GM20000 (cell line): ENCODE measurements at regions not wholly inside any gene's neighbourhood (a gene's known extent, or its start where the extent isn't known, plus 50 kb on each side); places are given as distances from the start of the nearest gene placed in this dataset.

Experiments used
- DNase-seq: peaks from one replicate; pipeline ENCODE4 v3.0.0; 2012; ENCODE audit warnings: low spot score
- TF ChIP-seq, protein P1 (sequence below): IDR thresholded peaks from 2 replicates; pipeline ENCODE4 v1.5.1; 2012; ENCODE audit warnings: mild to moderate bottlenecking, control low read depth; ENCODE audit errors: extremely low read depth, missing control alignments

- no peak for DNase-seq
- TF ChIP-seq, protein P1, sequence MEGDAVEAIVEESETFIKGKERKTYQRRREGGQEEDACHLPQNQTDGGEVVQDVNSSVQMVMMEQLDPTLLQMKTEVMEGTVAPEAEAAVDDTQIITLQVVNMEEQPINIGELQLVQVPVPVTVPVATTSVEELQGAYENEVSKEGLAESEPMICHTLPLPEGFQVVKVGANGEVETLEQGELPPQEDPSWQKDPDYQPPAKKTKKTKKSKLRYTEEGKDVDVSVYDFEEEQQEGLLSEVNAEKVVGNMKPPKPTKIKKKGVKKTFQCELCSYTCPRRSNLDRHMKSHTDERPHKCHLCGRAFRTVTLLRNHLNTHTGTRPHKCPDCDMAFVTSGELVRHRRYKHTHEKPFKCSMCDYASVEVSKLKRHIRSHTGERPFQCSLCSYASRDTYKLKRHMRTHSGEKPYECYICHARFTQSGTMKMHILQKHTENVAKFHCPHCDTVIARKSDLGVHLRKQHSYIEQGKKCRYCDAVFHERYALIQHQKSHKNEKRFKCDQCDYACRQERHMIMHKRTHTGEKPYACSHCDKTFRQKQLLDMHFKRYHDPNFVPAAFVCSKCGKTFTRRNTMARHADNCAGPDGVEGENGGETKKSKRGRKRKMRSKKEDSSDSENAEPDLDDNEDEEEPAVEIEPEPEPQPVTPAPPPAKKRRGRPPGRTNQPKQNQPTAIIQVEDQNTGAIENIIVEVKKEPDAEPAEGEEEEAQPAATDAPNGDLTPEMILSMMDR = no peak
Observed at GRCh38 chr12:85507456-85507855, 227.4 kb downstream of the ALX1 start.

DNA sequence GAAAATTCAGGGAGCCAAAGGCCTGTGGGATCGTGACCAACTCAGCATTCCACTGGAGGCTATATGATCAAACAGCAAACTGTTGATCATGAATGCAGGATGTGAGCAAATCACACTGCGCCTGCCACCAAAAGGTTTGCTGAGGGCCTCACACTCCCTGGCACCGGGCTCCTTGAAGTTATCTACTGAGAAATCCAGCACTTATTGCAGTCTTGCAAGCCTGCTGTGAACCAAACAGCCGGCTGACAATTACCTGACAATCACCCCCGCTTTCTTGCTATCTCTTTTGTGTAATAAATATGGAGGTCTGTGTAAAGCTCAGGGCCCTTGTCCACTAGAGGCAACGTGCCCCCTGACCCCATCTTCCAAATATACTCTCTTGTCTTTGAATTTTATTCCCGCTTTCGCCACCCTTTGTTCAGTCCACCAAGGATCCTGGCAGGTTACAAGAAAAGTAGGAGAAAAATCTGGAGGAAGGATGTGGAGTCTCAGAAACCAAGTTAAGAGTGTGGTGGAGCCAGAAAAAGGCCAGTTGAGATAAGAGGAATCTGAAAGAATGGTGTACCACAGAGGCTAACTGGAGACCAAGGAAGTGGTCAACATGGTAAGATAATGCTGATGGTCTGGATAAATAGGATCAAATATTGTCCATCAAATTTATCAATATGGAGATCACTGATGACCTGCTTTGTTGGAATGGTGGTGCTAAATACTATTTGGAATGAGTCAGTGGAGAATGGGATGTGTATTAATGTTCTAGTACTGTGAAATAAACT is 229.2 kb downstream of the ALX1 start:
- no peak for DNase-seq
- TF ChIP-seq, protein P1 = no peak

GRCh38 chr12:85509857-85510256 is 229.8 kb downstream of the ALX1 start:
- TF ChIP-seq, protein P1 = no peak

GRCh38 chr12:85516039-85516438 is 236.0 kb downstream of the ALX1 start:
- TF ChIP-seq, protein P1 = no peak

More at GRCh38 chr12:85509857-85510256, 229.8 kb downstream of the ALX1 start:
- no peak for DNase-seq

DNA sequence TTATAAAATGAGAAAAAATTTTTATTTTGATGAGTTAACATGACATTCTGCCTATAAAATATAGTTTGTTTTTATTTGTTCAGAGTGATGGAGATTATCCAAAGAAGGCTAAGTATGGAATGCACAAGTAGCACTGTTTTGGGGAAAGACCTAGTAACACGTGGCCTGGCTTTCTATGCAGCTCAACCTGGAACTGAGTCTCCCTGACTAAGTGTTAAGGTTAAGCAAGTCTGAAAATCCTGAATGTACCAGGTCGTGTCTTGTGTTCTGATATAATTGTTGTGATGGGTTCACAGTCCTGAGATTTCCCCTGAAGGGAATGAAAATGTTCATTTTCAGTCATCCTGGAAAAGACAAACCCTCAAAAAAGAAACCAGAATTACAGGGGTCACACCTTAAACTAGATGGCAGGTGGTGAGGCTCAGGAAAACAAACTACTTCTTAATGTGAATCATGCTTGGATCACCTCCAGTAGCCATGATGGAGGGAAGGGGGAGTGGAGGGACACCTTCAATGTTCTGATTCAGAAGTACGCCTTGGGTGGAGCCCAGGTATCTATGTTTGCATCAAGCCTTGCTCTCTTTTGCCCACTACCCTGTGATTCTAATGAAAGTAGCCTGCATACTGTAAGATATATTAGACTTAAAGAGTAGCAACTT is 236.8 kb downstream of the ALX1 start:
- TF ChIP-seq, protein P1 = no peak
- DNase-seq = no peak

More at GRCh38 chr12:85516039-85516438, 236.0 kb downstream of the ALX1 start:
- no peak for DNase-seq

DNA sequence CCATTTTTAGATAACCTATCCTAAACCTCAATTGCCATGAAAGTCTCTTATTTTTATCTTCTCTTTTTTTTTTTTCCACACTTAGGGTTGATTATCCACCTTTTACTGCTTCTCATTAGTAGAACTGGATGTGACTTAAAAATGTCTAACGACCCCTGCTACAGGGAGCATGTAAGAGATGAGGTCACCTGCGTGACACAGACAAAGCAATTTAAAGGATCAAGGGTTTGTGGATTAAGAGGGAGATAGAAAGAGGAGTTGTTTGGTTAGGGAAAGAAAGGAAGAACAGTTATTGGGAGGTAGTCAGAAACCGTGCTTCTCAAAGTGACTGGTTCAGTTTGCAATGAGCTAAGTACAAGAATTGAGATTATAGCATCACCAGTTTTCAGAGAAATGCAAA is 239.1 kb downstream of the ALX1 start:
- DNase-seq = no peak
- TF ChIP-seq, protein P1 = no peak

DNA sequence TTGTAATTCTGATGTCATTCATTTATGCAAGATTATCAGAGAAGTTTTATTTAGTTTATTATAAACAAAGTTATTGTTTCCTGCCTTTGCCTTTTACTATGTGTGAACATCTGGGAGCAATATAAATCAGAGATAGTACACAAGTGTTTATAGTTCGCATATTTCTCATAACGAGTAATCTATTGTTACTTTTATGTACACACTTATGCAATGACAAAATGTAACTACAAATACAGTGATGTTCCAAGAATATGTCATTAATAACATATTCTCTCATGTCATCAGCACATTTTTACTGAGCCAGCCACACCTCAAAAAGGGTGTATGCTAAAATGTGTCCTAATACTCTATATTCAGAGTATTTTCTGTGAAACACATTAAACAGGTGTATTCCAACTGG is 243.2 kb downstream of the ALX1 start:
- TF ChIP-seq, protein P1 = no peak
- no peak for DNase-seq
